LoVo (cell line): ENCODE measurements at regions not wholly inside any gene's neighbourhood (a gene's known extent, or its start where the extent isn't known, plus 50 kb on each side); places are given as distances from the start of the nearest gene placed in this dataset.

Experiments
- DNase-seq: peaks from one replicate; pipeline ENCODE4 v3.0.0-alpha.2; 2016; ENCODE audit warnings: low spot score

- no peak for DNase-seq
Observed at GRCh38 chr16:5377280-5377898, 279.8 kb upstream of the EEF2KMT start.

- DNase-seq: no peak
Observed at GRCh38 chr16:5374184-5374583, 276.6 kb upstream of the EEF2KMT start.

- no peak for DNase-seq
Observed at GRCh38 chr16:5367951-5368350, 270.4 kb upstream of the EEF2KMT start.

- no peak for DNase-seq
Observed at GRCh38 chr16:5366126-5366525, 268.5 kb upstream of the EEF2KMT start.

GRCh38 chr16:5364186-5364585 lies 266.6 kb upstream of the EEF2KMT start:
- no peak for DNase-seq

GRCh38 chr16:5361322-5361721 lies 263.7 kb upstream of the EEF2KMT start:
- DNase-seq: no peak

- DNase-seq: no peak
Observed at GRCh38 chr16:5354645-5355044, 257.1 kb upstream of the EEF2KMT start.

GRCh38 chr16:5349670-5350517 lies 252.3 kb upstream of the EEF2KMT start:
- no peak for DNase-seq

- DNase-seq: no peak
Observed at GRCh38 chr16:5349101-5349500, 251.5 kb upstream of the EEF2KMT start.

GRCh38 chr16:5347561-5347960 lies 250.0 kb upstream of the EEF2KMT start:
- no peak for DNase-seq

- DNase-seq: no peak
Observed at GRCh38 chr16:5336941-5337340, 239.3 kb upstream of the EEF2KMT start.

GRCh38 chr16:5333991-5334390 lies 236.4 kb upstream of the EEF2KMT start:
- no peak for DNase-seq

- no peak for DNase-seq
Observed at GRCh38 chr16:5333126-5333525, 235.5 kb upstream of the EEF2KMT start.

GRCh38 chr16:5330058-5330457 lies 232.5 kb upstream of the EEF2KMT start:
- no peak for DNase-seq

GRCh38 chr16:5328546-5328945 lies 231.0 kb upstream of the EEF2KMT start:
- DNase-seq: no peak

- DNase-seq: no peak
Observed at GRCh38 chr16:5326395-5326794, 228.8 kb upstream of the EEF2KMT start.

GRCh38 chr16:5325932-5326331 lies 228.3 kb upstream of the EEF2KMT start:
- no peak for DNase-seq

GRCh38 chr16:5323284-5324141 lies 225.9 kb upstream of the EEF2KMT start:
- no peak for DNase-seq

- no peak for DNase-seq
Observed at GRCh38 chr16:5321930-5322329, 224.3 kb upstream of the EEF2KMT start.

- no peak for DNase-seq
Observed at GRCh38 chr16:5319799-5320198, 222.2 kb upstream of the EEF2KMT start.

GRCh38 chr16:5315914-5316313 lies 218.3 kb upstream of the EEF2KMT start:
- DNase-seq: no peak

- no peak for DNase-seq
Observed at GRCh38 chr16:5314377-5314776, 216.8 kb upstream of the EEF2KMT start.
